GM11168 (cell line): ENCODE measurements at regions not wholly inside any gene's neighbourhood (a gene's known extent, or its start where the extent isn't known, plus 50 kb on each side); places are given as distances from the start of the nearest gene placed in this dataset.

ENCODE experiments used
- in situ Hi-C: fragments of 300-500 bp; cut with MboI; formaldehyde crosslinking; loops from one replicate; pipeline ENCODE4 v1.12.0; 2022; ENCODE audit warnings: low sequenced_read_pairs; ENCODE audit not compliant: unreplicated experiment

DNA sequence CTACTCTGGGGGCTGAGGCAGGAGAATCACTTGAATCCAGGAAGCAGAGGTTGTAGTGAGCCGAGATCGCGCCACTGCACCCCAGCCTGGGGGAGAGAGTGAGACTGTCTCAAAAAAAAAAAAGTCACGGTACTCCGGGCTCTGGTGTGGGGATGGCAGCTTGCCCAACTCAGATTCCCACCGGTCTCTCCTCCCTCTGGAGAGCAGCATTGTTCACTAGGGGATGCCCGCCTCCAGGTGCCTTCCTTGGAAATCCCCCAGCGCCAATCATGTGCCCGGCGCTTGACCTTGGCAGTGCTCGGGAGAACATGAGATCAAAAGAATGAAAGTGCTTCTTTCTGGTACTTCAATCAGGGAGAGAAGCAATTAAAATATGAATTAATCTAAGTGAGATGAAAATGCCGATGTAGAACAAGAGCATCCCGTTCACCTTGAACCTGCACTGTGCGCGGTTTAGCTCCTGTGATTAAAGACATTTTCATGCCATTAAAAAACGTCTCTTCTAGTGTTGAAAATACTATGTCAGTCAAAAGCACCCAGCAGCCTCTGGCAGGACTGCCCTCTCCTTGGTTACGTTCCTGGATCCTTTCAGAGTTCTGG is 1127.3 kb upstream of the AUTS2 start:
- in situ Hi-C loops: no loop called here

DNA sequence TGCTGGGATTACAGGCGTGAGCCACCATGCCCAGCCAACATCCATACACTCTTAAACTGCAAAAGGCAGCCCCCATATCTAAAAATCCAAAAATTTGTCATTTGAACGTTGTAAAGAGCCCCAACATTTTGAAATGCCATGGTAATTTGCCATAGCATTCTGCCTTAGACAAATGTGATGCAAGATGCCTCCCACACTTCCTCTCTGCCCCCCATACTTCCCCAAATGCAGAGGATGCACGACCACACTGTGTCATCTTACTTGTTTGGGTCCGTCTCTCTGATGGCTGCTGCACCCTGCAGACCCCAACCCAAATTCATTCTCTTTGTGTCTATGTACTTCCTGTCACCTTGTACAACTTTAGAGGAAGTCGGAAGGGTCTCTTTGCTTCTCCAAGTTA is 1125.6 kb upstream of the AUTS2 start:
- in situ Hi-C loops: no loop called here

DNA sequence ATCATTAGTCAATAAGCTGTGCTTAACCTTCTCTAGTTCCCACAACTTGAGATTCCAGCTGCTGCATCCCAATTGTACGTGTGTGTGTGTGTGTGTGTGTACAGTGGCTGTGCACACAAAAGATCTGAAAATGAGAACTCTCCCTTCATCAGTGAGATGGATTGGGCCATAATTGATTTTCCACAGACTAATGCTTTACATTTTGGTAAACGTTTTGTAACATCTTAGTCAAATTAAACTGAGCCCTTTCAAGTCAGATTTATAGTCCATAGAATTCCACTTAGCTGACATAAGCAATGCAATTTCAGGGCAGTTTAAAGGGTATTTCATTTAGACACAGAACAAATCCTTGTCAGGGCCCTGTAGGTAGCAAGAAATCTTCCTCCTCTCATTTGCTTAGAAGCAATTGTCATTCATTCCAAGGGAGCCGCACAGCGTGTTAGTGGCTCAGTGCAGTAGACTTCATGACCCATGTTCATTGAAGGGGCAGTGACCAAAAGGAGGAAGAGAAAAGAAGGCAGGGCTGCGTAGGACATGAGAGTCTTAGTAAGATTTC is 1123.5 kb upstream of the AUTS2 start:
- in situ Hi-C loops: no loop called here

DNA sequence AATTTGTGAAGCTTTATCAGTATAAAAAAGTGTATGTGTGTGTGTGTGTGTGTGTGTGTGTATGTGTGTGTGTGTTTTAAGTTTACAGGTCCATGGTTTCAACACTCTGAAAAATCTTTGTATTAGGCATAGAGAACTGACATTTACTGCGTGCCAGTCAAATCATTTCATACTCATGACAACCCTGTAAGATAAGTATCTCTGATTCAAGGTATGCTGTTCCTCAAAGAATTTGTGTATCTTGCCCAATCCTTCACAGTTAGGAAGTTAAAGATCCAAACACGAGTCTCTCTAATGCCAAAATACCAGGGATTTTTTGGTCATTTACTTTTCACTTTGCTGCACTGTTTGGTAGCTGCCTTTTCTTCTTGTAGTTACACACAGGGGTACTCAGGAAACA is 1121.3 kb upstream of the AUTS2 start:
- in situ Hi-C loops: no loop called here

DNA sequence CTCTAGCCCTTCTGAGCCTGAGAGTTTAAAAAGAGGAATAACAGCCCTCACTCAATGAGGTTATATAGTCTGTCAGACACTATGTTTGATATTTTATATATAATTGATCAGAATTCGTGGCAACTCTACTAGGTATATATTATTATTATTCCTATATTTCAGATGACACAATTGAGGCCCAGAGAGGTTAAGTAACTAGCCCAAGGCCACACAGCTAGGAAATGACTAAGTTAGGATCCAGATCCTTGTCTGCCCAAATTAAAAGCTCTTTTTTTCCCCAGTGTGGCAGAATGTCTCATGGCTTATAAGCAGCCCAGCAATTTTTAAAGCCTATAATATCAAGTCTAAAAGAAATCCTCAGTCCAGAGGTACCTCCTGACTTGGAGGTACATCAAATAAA is 1119.9 kb upstream of the AUTS2 start:
- in situ Hi-C loops: no loop called here

DNA sequence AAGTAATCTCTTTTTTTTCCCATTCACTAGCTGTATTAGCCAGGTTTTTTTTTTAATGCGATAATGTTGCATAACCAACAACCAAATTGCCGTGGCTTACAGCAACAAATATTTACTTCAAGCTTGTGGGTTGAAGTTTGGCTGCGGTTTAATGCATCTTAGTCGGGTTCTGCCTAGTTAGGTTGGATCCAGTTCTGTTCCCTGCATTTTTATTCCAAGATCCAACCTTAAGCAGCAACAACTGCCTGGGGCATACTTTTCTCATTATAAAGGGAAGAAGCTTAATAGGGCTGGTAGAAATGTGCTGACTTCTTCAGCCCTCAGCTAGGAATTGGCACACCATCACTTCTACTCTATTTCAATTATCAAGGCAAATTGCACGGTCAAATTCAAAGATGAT is 1115.5 kb upstream of the AUTS2 start:
- in situ Hi-C loops: no loop called here

DNA sequence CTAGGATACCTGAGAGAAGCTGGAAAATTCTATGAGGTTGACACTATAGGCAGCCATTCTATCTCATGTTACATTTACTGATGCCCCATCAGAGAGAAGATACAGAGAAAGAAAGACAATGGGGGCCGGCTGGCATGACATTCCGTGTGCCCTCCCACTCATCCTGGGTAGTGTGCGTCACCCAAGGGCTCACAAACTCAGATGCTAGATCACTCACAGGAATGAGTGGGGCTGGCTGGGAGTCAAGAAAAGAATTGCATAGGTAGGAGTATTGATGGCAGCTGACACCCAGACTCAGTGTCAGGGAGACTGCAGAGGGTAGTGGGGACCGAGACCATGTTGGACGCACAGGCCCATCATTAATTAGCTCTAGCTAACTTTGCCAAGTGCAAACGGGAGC is 1113.5 kb upstream of the AUTS2 start:
- in situ Hi-C loops: no loop called here

DNA sequence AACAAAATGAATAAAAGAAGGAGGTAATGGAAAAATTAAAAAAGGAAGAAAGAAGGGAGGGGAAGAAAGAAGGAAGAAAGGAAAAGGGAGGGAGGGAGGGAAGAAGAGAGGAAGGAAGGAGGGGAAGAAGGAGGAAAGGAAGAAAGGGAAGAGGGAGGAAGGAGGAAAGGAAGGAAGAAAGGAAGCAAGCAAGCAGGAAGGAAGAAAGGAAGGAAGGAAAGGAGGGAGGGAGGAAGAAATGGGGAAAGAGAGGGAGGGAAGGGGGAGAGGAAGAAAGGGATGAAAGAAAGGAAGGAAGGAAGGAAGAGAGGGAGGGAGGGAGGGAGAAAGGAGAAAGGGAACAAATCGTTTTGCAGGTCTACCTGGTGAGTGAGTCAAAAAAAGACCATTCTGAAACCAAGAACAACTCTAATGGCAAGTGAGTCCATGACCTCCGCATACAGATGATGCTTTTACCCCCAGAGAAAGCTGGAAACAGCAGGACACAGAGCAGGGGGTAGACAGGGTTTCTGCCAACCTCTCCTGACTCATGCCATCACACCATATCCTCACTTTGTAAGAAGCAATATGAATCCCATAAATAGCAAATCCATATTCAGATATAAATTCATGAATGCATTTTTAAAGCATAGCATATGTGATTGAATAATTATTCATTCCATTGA is 1112.9 kb upstream of the AUTS2 start:
- in situ Hi-C loops: no loop called here

DNA sequence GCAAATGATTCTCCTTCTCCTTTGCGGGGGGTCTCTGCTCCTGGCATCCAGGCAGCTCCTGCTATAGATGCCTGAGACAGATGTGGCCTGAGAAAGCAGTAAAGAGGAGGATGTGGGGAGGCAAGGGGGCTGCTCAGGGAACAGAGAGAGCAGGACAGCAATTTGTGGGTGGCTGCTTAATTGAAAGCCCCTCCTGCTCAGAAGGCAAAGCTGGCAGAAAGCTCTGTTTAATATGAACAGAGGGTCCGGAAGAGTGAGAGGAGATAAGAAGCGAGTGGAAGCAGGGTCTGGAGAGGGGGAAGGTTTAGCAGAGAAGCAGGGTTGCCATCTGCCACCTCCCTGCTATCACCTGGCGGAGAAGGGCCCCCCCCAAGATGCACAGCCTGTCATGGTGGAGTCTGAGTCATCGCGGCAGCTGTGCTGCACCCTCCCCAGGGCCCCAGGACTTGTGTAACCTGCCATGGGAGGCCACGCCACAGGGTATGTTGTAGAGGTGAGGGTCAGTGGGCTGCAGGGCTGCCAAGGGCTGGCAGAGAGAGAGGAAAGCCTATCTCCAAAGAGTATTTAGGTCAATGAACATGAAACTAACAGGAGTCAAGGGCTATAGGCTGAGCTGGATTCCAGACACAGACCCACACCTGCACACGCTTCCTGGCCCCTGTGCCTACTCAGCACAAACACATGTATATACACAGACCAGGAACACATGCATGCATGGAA is 1109.8 kb upstream of the AUTS2 start:
- in situ Hi-C loops: no loop called here

DNA sequence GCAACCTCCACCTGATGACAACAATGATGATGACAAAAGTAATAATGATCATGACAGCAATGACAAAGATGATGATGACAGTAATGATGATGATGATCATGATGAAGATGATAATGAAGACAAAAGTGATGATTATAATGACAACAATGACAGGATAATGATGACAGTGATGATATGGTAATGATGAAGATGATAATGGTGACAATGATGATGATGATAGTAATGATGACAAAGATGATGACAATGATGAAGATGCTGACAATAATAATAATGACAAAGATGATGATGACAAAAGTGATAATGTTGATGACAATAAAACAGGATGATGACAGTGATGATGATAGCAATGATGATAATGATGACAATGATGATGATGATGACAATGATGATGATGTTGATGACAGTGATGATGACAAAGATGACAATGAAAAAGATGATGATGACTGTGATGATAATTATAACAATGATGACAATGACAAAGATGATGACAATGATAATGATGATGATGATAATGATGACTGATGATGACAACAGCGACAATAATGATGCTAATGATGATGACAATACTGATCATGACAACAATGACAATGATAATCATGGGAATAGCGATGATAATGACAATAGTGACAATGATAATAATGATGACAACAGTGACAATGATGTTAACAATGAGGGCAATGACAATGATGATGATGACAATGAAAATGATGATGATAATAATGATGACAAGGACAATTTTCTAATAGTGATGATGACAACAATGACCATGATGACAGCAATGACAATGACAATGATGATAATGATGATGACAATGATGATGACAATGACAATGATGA is 1106.5 kb upstream of the AUTS2 start:
- in situ Hi-C loops: no loop called here

DNA sequence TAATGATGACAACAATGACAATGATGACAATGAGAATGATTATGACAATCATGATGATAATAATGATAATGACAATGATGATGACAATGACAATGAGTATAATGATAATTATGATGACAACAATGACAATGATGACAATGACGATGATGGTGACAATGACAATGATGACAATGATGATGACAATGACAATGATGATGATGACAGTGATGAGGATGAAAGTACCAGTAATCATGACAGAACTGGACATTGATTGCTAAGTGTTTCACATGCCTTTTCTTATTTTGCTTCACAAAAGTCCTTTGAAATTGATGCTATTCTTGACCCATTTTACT is 1106.0 kb upstream of the AUTS2 start:
- in situ Hi-C loops: no loop called here

DNA sequence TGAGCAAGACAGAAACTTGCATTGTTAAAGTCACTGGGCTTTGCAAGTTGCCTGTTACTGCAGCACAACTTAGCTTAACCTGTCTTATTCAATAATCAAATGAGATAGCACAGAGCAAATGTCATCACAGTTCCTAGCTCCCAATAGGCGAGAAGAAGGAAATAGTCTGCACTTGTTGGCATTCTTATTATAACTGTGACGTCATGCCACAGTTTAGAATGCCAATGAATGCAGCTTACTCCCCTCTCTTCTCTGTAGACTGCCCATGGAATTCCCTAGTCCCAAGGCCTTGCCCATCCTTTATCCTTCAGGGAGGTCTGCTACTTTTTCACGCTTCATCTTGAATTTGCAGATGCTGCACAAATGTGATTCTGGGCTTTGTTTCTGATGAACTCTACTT is 1094.9 kb upstream of the AUTS2 start:
- in situ Hi-C loops: no loop called here

DNA sequence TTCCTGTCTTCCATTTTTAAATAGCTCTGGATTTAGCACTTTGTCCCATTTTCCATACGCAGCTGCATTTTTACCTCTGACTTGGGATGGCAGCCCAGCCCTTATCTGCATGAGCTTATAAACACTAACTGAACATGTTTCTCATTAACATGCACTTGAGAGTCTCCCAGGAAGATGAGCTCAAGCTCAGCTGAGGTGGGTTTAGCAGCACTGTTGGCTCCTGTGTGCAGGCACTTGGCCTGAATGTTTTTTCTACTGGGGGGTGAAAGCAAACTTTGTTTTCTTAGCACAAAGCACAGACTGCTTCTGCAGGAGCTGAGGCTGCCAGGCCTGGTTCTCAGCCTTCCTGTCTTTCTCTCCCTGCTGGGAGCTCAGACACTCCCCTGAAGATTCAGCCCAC is 1093.6 kb upstream of the AUTS2 start:
- in situ Hi-C loops: no loop called here

DNA sequence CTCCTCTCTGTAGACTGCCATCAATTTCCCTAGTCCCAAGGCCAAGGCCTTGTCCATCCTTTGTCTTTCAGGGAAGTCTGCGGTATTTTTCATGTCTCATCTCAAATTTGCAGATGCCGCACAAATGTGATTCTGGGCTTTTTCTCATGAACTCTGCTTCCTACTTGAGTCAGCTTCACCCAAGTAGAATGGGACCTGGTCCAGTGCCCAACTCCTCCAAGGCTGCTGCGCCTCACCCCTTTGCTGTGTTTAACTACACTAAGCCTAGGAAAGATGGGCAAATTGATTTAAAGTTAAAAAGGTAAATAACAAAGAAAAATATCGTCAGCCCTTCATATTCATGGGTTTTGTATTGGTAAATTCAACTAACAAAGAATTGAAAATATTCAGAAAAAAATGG is 1092.6 kb upstream of the AUTS2 start:
- in situ Hi-C loops: no loop called here

DNA sequence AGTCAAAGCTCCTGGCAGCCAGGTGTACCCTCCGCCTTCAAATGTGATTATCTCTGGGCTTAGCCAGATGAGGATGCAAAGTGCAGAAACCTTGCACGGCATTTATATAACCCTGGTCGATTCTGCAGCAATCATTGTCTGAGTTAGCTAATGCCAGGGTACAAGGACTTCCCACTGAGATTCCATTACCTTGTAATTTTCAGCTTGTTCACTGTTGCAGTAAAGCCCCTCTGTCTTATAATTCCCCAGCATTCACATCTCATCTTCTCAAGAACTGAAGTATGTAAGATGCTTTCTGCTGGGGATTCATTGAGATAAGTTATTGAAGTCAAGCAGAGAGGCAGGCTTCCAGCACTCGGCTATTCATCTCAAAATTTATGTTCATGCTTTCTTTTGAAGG is 1090.6 kb upstream of the AUTS2 start:
- in situ Hi-C loops: no loop called here

DNA sequence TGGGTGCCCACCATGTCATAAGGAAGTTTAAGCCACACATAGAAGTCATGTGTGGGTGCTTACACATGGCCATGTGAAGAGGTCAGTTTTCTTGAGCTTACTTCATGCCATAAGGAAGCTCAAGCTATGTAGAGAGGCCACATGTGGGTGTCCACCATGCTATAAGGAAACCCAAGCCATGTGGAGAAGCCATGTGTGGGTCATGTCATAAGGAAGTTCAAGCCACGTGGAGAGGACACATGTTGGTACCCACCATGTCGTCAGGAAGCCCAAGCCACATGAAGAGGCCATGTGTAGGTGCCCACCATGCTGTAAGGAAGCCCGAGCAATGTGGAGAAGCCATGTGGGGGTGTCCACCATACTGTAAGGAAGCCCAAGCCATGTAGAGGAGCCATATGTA is 1089.2 kb upstream of the AUTS2 start:
- in situ Hi-C loops: no loop called here

DNA sequence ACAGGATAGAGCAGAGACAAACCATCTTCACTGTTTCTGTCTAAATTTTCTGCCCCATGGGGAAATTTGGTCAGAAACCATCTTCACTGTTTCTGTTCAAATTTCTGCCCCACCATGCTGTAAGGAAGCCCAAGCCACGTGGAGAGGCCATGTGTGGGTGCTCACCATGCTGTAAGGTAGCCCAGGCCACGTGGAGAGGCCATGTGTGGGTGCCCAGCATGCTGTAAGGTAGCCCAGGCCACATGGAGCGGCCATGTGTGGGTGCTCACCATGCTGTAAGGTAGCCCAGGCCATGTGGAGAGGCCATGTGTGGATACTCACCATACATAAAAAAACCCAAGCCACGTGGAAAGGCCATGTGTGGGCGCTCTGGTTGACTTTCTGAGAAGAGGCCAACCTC is 1088.7 kb upstream of the AUTS2 start:
- in situ Hi-C loops: no loop called here

DNA sequence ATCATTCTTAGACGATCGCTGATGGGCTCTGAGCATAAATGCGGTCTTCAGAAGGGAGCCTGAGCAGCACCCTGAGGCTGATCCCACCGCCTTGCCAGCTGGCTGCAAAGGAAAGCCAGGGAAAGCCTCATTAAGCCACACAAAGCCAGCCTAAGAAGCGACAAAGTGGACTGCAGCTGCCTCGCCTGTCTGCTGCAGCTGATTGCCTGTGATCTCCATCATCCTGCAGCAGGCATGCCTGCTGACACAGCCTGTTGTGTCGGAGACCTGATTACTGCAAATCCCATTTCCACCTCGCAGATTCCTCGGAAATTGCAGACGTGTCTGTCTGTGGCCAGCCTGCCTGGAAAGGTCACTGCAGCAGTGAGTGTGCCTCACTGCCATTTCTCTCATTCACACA is 1087.0 kb upstream of the AUTS2 start:
- in situ Hi-C loops: no loop called here

DNA sequence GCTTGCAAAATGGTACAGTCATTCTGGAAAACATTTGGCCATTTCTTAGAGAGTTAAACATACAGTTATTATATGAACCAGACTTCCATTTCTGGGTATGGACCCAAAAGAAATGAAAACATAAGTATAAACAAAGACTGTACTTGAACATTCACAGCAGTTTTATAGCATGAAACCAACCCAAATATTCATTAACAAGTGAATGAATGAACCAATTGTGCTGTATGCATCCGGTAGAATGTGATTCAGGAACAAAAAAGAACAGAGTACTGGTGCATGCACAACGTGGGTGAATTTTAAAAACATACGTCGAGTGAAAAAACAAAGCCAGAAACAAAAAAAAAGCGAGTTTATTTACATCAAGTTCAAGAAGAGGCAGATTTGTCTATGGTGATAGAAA is 1085.8 kb upstream of the AUTS2 start:
- in situ Hi-C loops: no loop called here

DNA sequence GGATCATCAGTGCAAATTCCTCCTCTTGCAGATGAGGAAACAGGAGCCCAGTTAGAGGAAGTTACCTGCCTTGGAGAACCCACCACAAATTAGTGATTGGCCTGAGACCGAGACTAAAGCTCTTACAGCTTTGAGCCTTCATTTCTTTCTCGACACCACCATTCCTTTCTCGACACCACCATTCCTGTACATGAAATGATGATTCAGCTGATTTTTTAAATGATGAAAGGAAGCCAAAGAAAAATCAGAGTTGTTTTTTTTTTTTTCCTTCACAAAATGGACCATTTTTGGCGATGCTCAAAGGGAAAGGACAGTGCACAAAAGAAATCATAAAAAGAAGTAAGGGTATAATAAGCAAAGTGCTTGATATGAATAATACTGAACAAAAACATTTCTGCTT is 1080.2 kb upstream of the AUTS2 start:
- in situ Hi-C loops: no loop called here

DNA sequence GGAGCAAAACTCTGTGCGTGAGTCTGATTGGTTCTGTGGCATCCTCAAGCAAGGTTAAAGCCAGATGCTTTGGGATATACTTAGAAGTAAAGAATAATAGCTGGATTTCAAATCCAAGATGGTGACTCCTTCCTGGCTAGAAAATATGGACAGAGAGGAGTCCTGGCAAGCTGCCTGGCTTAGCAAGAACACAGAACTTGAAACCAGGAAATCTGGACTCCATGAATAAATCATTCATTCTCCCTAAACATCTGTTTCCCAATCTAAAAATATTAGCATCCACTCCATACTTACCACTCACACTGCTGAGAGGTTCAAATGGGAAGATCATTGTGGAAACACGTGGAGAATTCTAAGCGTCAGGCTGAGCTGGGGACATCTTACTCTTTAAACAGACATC is 1074.1 kb upstream of the AUTS2 start:
- in situ Hi-C loops: no loop called here
